H1 (cell line): ENCODE measurements at regions not wholly inside any gene's neighbourhood (a gene's known extent, or its start where the extent isn't known, plus 50 kb on each side); places are given as distances from the start of the nearest gene placed in this dataset.

Source experiments
- CTCF ChIA-PET: fragments of 300-600 bp; sonication (Branson Sonifier 250); formaldehyde crosslinking; loops from one replicate; lab custom pipeline; 2021; ENCODE audit not compliant: partially characterized antibody; lab: Charles Lee
- POLR2A ChIA-PET: fragments of 300-600 bp; sonication (Branson Sonifier 250); formaldehyde crosslinking; loops from one replicate; lab custom pipeline; 2021; ENCODE audit warnings: inconsistent platforms; ENCODE audit not compliant: partially characterized antibody; lab: Charles Lee
- DNase-seq, 2 experiments: peaks; one replicate each; pipeline versions ENCODE4 v3.0.0 to v3.0.0-alpha.2; 2010 to 2022; ENCODE audit warnings: low spot score in 2 of 2, low read depth in 1 of 2, mixed read lengths in 1 of 2
- FAIRE-seq: peaks from 2 replicates; lab custom pipeline; 2011; peaks lifted over from hg19 to GRCh38; lab: Jason Lieb, UNC
- H2AFZ ChIP-seq: 2 replicates; pipeline ENCODE4 v1.8.1; 2012; ENCODE audit warnings: low read length, inconsistent platforms
- H2AK5ac ChIP-seq: 2 replicates; pipeline ENCODE4 v1.6.1; 2013; ENCODE audit warnings: low read depth, low read length
- H2BK120ac ChIP-seq: replicated peaks from 2 replicates; pipeline ENCODE3; 2013; ENCODE audit warnings: low read depth, low read length, inconsistent platforms
- H2BK12ac ChIP-seq: 2 replicates; pipeline ENCODE4 v1.6.1; 2013; ENCODE audit warnings: low read depth, low read length
- H2BK15ac ChIP-seq: 2 replicates; pipeline ENCODE4 v1.6.1; 2013; ENCODE audit warnings: low read length
- H2BK20ac ChIP-seq: 2 replicates; pipeline ENCODE4 v1.6.1; 2013; ENCODE audit warnings: low read length
- H2BK5ac ChIP-seq: 2 replicates; pipeline ENCODE4 v1.6.1; 2013; ENCODE audit warnings: low read depth, low read length
- H3K14ac ChIP-seq: 2 replicates; pipeline ENCODE4 v1.6.1; 2013; ENCODE audit warnings: inconsistent platforms; ENCODE audit not compliant: insufficient read length
- H3K18ac ChIP-seq: 2 replicates; pipeline ENCODE4 v1.6.1; 2013; ENCODE audit warnings: low read length; ENCODE audit errors: extremely low read depth
- H3K23ac ChIP-seq: 2 replicates; pipeline ENCODE4 v1.6.1; 2013; ENCODE audit warnings: inconsistent platforms; ENCODE audit not compliant: insufficient read length
- H3K23me2 ChIP-seq: 2 replicates; pipeline ENCODE4 v1.6.1; 2013; ENCODE audit warnings: low read depth, low read length
- H3K27ac ChIP-seq: 2 replicates; pipeline ENCODE4 v1.6.1; 2011; ENCODE audit warnings: low read depth, low read length, inconsistent platforms
- H3K27me3 ChIP-seq, 4 experiments: replicated peaks in 1 of 4; 1 replicate in 1 of 4; 2 replicates in 3 of 4; pipeline versions ENCODE4 v1.6.1 to v1.8.1; 2011 to 2013; ENCODE audit warnings: low read length in 3 of 4, mild to moderate bottlenecking in 3 of 4, inconsistent platforms in 2 of 4, mixed read lengths in 2 of 4, moderate library complexity in 1 of 4; ENCODE audit not compliant: control insufficient read depth in 3 of 4, insufficient read depth in 3 of 4; ENCODE audit errors: extremely low read depth in 1 of 4
- H3K36me3 ChIP-seq, 4 experiments: 2 replicates each; pipeline versions ENCODE4 v1.6.1 to v1.8.1; 2011 to 2013; ENCODE audit warnings: mild to moderate bottlenecking in 4 of 4, low read length in 3 of 4, moderate library complexity in 2 of 4, control low read depth in 1 of 4, inconsistent platforms in 1 of 4; ENCODE audit not compliant: insufficient read depth in 4 of 4, control insufficient read depth in 2 of 4
- H3K4ac ChIP-seq: replicated peaks from 2 replicates; pipeline ENCODE3; 2013; ENCODE audit warnings: low read length, low read depth, mixed read lengths, inconsistent platforms; ENCODE audit not compliant: insufficient read length
- H3K4me1 ChIP-seq, 4 experiments: replicated peaks in 1 of 4; 1 replicate in 1 of 4; 2 replicates in 3 of 4; pipeline versions ENCODE4 v1.6.1 to v1.8.1; 2011 to 2013; ENCODE audit warnings: low read length in 3 of 4, inconsistent platforms in 2 of 4, mixed read lengths in 1 of 4; ENCODE audit not compliant: insufficient read depth in 4 of 4, control insufficient read depth in 3 of 4
- H3K4me2 ChIP-seq, 2 experiments: 2 replicates each; pipeline versions ENCODE4 v1.6.1 to v1.8.1; 2011 to 2013; ENCODE audit warnings: low read depth in 2 of 2, low read length in 2 of 2, control low read depth in 1 of 2, inconsistent platforms in 1 of 2, mild to moderate bottlenecking in 1 of 2; ENCODE audit not compliant: insufficient read depth in 1 of 2
- H3K4me3 ChIP-seq, 4 experiments: fragments of 200-600, 300-600 bp in 1 of 4; sonication (generic), shearing (Covaris generic), sonication (Bioruptor Twin) in 1 of 4; 2 replicates each; pipeline versions ENCODE4 v1.5.1 to v1.8.1; 2011 to 2016; ENCODE audit warnings: low read length in 4 of 4, low read depth in 3 of 4, control low read depth in 2 of 4, inconsistent platforms in 2 of 4, mild to moderate bottlenecking in 2 of 4, mixed read lengths in 1 of 4, moderate library complexity in 1 of 4; ENCODE audit not compliant: insufficient read depth in 2 of 4; ENCODE audit errors: extremely low read depth in 1 of 4
- H3K56ac ChIP-seq: replicated peaks from 2 replicates; pipeline ENCODE3; 2013; ENCODE audit warnings: low read depth, mild to moderate bottlenecking, mixed read lengths, low read length, inconsistent platforms; ENCODE audit not compliant: insufficient read length
- H3K79me1 ChIP-seq: 2 replicates; pipeline ENCODE4 v1.6.1; 2013; ENCODE audit warnings: low read depth, low read length, control low read depth
- H3K79me2 ChIP-seq, 2 experiments: 2 replicates each; pipeline versions ENCODE4 v1.6.1 to v1.8.1; 2012 to 2013; ENCODE audit warnings: low read length in 2 of 2, mild to moderate bottlenecking in 2 of 2, inconsistent platforms in 1 of 2; ENCODE audit not compliant: insufficient read depth in 2 of 2, control insufficient read depth in 1 of 2
- H3K9ac ChIP-seq, 4 experiments: replicated peaks in 1 of 4; 1 replicate in 1 of 4; 2 replicates in 3 of 4; pipeline versions ENCODE4 v1.6.1 to v1.8.1; 2011 to 2013; ENCODE audit warnings: low read depth in 3 of 4, low read length in 3 of 4, control low read depth in 2 of 4, mild to moderate bottlenecking in 2 of 4, moderate library complexity in 2 of 4, inconsistent platforms in 1 of 4; ENCODE audit errors: extremely low read depth in 1 of 4
- H3K9me3 ChIP-seq, 2 experiments: 2 replicates each; pipeline versions ENCODE4 v1.6.1 to v1.8.1; 2012 to 2013; ENCODE audit warnings: mild to moderate bottlenecking in 2 of 2, moderate library complexity in 2 of 2, control low read depth in 1 of 2, inconsistent platforms in 1 of 2, low read depth in 1 of 2, low read length in 1 of 2, mixed read lengths in 1 of 2; ENCODE audit not compliant: insufficient read depth in 2 of 2
- H4K20me1 ChIP-seq, 2 experiments: replicated peaks in 1 of 2; 2 replicates each; pipeline versions ENCODE3 to v1.8.1; 2011 to 2013; ENCODE audit warnings: inconsistent platforms in 2 of 2, low read length in 2 of 2, mild to moderate bottlenecking in 1 of 2; ENCODE audit not compliant: insufficient read depth in 2 of 2, control insufficient read depth in 1 of 2
- H4K5ac ChIP-seq: 2 replicates; pipeline ENCODE4 v1.6.1; 2013; ENCODE audit warnings: low read length, low read depth, mixed read lengths, inconsistent platforms; ENCODE audit not compliant: insufficient read length
- H4K8ac ChIP-seq: 2 replicates; pipeline ENCODE4 v1.8.0; 2013; ENCODE audit warnings: mild to moderate bottlenecking, moderate library complexity, low read length, inconsistent platforms; ENCODE audit not compliant: insufficient read depth; ENCODE audit errors: extremely low read depth
- H4K91ac ChIP-seq: replicated peaks from 2 replicates; pipeline ENCODE3; 2013; ENCODE audit warnings: low read length, mixed read lengths, inconsistent platforms; ENCODE audit not compliant: insufficient read length
- CEBPB ChIP-seq: IDR thresholded peaks from 2 replicates; pipeline ENCODE4 v1.6.1; 2012; ENCODE audit warnings: low read depth, low read length
- MAFK ChIP-seq: IDR thresholded peaks from 2 replicates; pipeline ENCODE4 v1.6.1; 2012; ENCODE audit warnings: low read depth, mild to moderate bottlenecking, improper control_type of control experiment, low read length
- POLR2AphosphoS5 ChIP-seq: IDR thresholded peaks from 2 replicates; pipeline ENCODE4 v1.6.1; 2011; ENCODE audit warnings: low read depth, low read length
- POU5F1 ChIP-seq: IDR thresholded peaks from 2 replicates; pipeline ENCODE4 v1.6.1; 2011; ENCODE audit warnings: low read depth, mild to moderate bottlenecking, low read length, moderate library complexity
- RXRA ChIP-seq: IDR thresholded peaks from 2 replicates; pipeline ENCODE4 v1.6.1; 2011; ENCODE audit warnings: low read depth, mild to moderate bottlenecking, low read length, moderate library complexity; ENCODE audit not compliant: insufficient read depth
- TAF7 ChIP-seq: optimal IDR thresholded peaks from 2 replicates; pipeline ENCODE3; 2011; ENCODE audit warnings: low read depth, mild to moderate bottlenecking, inconsistent platforms, low read length, moderate library complexity, borderline replicate concordance
- WGBS, 2 experiments: shearing (Covaris generic) in 1 of 2; methylation state at CpG; one replicate each; pipeline versions ENCODE4 v1.1.6 to v1.1.7; 2013 to 2015; ENCODE audit warnings: low lambda C conversion rate in 2 of 2, mixed read lengths in 2 of 2, inconsistent platforms in 1 of 2, low coverage in 1 of 2, missing lambda C conversion rate in 1 of 2; ENCODE audit not compliant: insufficient replicate concordance in 2 of 2, insufficient coverage in 1 of 2, insufficient read length in 1 of 2; ENCODE audit errors: extremely low coverage in 1 of 2, missing lambda C conversion rate in 1 of 2; 5-methylcytosine and 5-hydroxymethylcytosine counted together
- TF ChIP-seq, protein P1 (sequence below): IDR thresholded peaks from 2 replicates; pipeline ENCODE4 v1.6.1; 2012; ENCODE audit warnings: low read length, inconsistent platforms
- TF ChIP-seq, protein P2 (sequence below): IDR thresholded peaks from 2 replicates; pipeline ENCODE4 v1.6.1; 2012; ENCODE audit warnings: inconsistent platforms
- TF ChIP-seq, protein P3 (sequence below), 3 experiments: IDR thresholded peaks; 1 replicate in 2 of 3; 2 replicates in 1 of 3; pipeline versions ENCODE4 v1.5.1 to v1.6.1; 2011; ENCODE audit warnings: low read length in 3 of 3, mild to moderate bottlenecking in 3 of 3, inconsistent platforms in 2 of 3, low read depth in 1 of 3, moderate library complexity in 1 of 3; ENCODE audit not compliant: insufficient read depth in 1 of 3; ENCODE audit errors: control extremely low read depth in 1 of 3
- TF ChIP-seq, protein P4 (sequence below): IDR thresholded peaks from 2 replicates; pipeline ENCODE4 v1.6.1; 2012; ENCODE audit warnings: inconsistent platforms

DNA sequence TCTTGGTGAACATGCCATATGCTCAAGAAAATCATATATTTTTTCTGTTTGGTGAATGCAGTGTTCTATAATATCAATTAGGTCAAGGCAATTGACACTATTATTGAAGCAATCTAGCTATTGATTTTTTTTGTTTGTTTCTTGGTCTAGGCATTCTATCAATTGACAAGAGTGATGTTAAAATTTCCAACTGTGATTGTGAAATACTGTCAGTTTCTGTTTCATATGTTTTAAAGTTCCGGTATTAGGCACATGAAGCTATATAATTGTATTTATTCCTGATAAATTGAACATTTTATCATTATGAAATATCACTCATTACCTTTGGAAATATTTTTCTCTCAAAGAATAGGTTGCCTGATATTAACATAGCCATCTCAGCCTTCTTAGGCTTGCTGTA lies 653.4 kb downstream of the HDGFL1 start:
- DNase-seq (no peak), FAIRE-seq (no peak)
- H3K18ac ChIP-seq = no peak overlapping the region
- no peaks in the 10 kb centered on the region for H3K9me3 ChIP-seq
- no peak overlapping the region for H3K23ac ChIP-seq
- CTCF ChIA-PET = no interaction called here
- H3K79me1 ChIP-seq = no peaks in the 10 kb centered on the region
- no peak overlapping the region for H3K9ac ChIP-seq
- no peak overlapping the region for H2BK12ac ChIP-seq
- no peak overlapping the region for H4K91ac ChIP-seq
- no peak overlapping the region for H3K56ac ChIP-seq
- H4K8ac ChIP-seq = no peak overlapping the region
- no peak overlapping the region for H2BK15ac ChIP-seq
- H3K4me2 ChIP-seq = no peak overlapping the region
- H3K14ac ChIP-seq = no peak overlapping the region
- WGBS, 2 experiments = 96% methylated on average over 1 of the region's 1 CpG; no CpG with 5 or more reads in 1 of the 2 experiments
- no peak overlapping the region for H2AFZ ChIP-seq
- H4K20me1 ChIP-seq = no peaks in the 10 kb centered on the region
- no peaks in the 10 kb centered on the region for H3K27me3 ChIP-seq
- H3K79me2 ChIP-seq = no peaks in the 10 kb centered on the region
- no peak overlapping the region for H2BK20ac ChIP-seq
- no peak overlapping the region for H2AK5ac ChIP-seq
- no peak overlapping the region for H4K5ac ChIP-seq
- H2BK120ac ChIP-seq = no peak overlapping the region
- POLR2A ChIA-PET = no interaction called here
- no peaks in the 10 kb centered on the region for H3K23me2 ChIP-seq
- no peak overlapping the region for H3K4ac ChIP-seq
- no peak overlapping the region for H2BK5ac ChIP-seq
- no peaks in the 10 kb centered on the region for H3K36me3 ChIP-seq
- no peak overlapping the region for H3K4me3 ChIP-seq
- H3K27ac ChIP-seq = no peak overlapping the region
- no peaks in the 10 kb centered on the region for H3K4me1 ChIP-seq
- TF ChIP-seq, protein P1, sequence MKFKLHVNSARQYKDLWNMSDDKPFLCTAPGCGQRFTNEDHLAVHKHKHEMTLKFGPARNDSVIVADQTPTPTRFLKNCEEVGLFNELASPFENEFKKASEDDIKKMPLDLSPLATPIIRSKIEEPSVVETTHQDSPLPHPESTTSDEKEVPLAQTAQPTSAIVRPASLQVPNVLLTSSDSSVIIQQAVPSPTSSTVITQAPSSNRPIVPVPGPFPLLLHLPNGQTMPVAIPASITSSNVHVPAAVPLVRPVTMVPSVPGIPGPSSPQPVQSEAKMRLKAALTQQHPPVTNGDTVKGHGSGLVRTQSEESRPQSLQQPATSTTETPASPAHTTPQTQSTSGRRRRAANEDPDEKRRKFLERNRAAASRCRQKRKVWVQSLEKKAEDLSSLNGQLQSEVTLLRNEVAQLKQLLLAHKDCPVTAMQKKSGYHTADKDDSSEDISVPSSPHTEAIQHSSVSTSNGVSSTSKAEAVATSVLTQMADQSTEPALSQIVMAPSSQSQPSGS = no peak
- TF ChIP-seq, protein P2, sequence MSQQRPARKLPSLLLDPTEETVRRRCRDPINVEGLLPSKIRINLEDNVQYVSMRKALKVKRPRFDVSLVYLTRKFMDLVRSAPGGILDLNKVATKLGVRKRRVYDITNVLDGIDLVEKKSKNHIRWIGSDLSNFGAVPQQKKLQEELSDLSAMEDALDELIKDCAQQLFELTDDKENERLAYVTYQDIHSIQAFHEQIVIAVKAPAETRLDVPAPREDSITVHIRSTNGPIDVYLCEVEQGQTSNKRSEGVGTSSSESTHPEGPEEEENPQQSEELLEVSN = no peak
- TF ChIP-seq POLR2AphosphoS5 (no peak), POU5F1 (no peak), TAF7 (no peak), MAFK (no peak), RXRA (no peak), CEBPB (no peak)
- TF ChIP-seq, protein P3, sequence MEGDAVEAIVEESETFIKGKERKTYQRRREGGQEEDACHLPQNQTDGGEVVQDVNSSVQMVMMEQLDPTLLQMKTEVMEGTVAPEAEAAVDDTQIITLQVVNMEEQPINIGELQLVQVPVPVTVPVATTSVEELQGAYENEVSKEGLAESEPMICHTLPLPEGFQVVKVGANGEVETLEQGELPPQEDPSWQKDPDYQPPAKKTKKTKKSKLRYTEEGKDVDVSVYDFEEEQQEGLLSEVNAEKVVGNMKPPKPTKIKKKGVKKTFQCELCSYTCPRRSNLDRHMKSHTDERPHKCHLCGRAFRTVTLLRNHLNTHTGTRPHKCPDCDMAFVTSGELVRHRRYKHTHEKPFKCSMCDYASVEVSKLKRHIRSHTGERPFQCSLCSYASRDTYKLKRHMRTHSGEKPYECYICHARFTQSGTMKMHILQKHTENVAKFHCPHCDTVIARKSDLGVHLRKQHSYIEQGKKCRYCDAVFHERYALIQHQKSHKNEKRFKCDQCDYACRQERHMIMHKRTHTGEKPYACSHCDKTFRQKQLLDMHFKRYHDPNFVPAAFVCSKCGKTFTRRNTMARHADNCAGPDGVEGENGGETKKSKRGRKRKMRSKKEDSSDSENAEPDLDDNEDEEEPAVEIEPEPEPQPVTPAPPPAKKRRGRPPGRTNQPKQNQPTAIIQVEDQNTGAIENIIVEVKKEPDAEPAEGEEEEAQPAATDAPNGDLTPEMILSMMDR (IDR thresholded peaks at IDR 0.05; ENCODE audit: control extremely low read depth in 1 of 3, insufficient read depth in 1 of 3, low read depth in 1 of 3, low read length in 3 of 3) = no peak
- TF ChIP-seq, protein P4, sequence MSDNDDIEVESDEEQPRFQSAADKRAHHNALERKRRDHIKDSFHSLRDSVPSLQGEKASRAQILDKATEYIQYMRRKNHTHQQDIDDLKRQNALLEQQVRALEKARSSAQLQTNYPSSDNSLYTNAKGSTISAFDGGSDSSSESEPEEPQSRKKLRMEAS = no peak
